CD14-positive monocyte (primary cell): ENCODE measurements at regions not wholly inside any gene's neighbourhood (a gene's known extent, or its start where the extent isn't known, plus 50 kb on each side); places are given as distances from the start of the nearest gene placed in this dataset.

Experiments
- DNase-seq, 3 donors: peaks; one replicate each; pipeline ENCODE4 v3.0.0-alpha.2; 2011 to 2022
- H2AFZ ChIP-seq: 2 replicates; pipeline ENCODE4 v1.6.0; 2012; ENCODE audit warnings: mild to moderate bottlenecking, low read depth, low read length, inconsistent platforms; ENCODE audit not compliant: insufficient read depth, poor library complexity, severe bottlenecking
- H3K27ac ChIP-seq, 2 donors: 1 replicate in 1 of 2; 2 replicates in 1 of 2; pipeline ENCODE4 v1.5.1; 2012 to 2013; ENCODE audit warnings: low read length in 2 of 2, control low read depth in 1 of 2, inconsistent platforms in 1 of 2, low read depth in 1 of 2, mild to moderate bottlenecking in 1 of 2
- H3K27me3 ChIP-seq, 2 donors: one replicate each; pipeline versions ENCODE4 v1.6.0 to v1.6.1; 2011 to 2013; ENCODE audit warnings: low read length in 2 of 2; ENCODE audit not compliant: control insufficient read depth in 2 of 2, insufficient read depth in 2 of 2
- H3K36me3 ChIP-seq, 2 donors: replicated peaks in 1 of 2; 1 replicate in 1 of 2; 2 replicates in 1 of 2; pipeline versions ENCODE4 v1.5.1 to v1.6.1; 2012 to 2013; ENCODE audit warnings: low read length in 2 of 2, control low read depth in 1 of 2, inconsistent platforms in 1 of 2, mild to moderate bottlenecking in 1 of 2; ENCODE audit not compliant: insufficient read depth in 2 of 2, control insufficient read depth in 1 of 2
- H3K4me1 ChIP-seq, 2 donors: 1 replicate in 1 of 2; 2 replicates in 1 of 2; pipeline versions ENCODE4 v1.5.1 to v1.6.1; 2012 to 2013; ENCODE audit warnings: low read length in 2 of 2, control low read depth in 1 of 2, inconsistent platforms in 1 of 2, mild to moderate bottlenecking in 1 of 2, moderate library complexity in 1 of 2; ENCODE audit not compliant: insufficient read depth in 2 of 2, control insufficient read depth in 1 of 2
- H3K4me2 ChIP-seq: replicated peaks from 2 replicates; pipeline ENCODE3; 2012; ENCODE audit warnings: low read length, moderate library complexity, mild to moderate bottlenecking; ENCODE audit not compliant: poor library complexity, severe bottlenecking; ENCODE audit errors: extremely low read depth
- H3K4me3 ChIP-seq, 3 experiments: fragments of 200-600 bp in 1 of 3; sonication (generic) in 1 of 3; replicated peaks in 1 of 3; 1 replicate in 2 of 3; 2 replicates in 1 of 3; pipeline ENCODE4 v1.5.1; 2011 to 2013; ENCODE audit warnings: low read length in 3 of 3, mild to moderate bottlenecking in 3 of 3, control low read depth in 2 of 3, low read depth in 2 of 3, inconsistent platforms in 1 of 3, moderate library complexity in 1 of 3
- H3K79me2 ChIP-seq: 2 replicates; pipeline ENCODE4 v1.6.0; 2012; ENCODE audit warnings: mild to moderate bottlenecking, control low read depth, inconsistent platforms, low read length, moderate library complexity; ENCODE audit not compliant: insufficient read depth
- H3K9ac ChIP-seq: 2 replicates; pipeline ENCODE4 v1.6.0; 2017; ENCODE audit warnings: low read length, mild to moderate bottlenecking; ENCODE audit not compliant: insufficient read depth, poor library complexity, severe bottlenecking
- H3K9me3 ChIP-seq, 2 donors: replicated peaks in 1 of 2; 1 replicate in 1 of 2; 2 replicates in 1 of 2; pipeline versions ENCODE4 v1.5.1 to v1.6.1; 2012 to 2013; ENCODE audit warnings: low read length in 2 of 2, control low read depth in 1 of 2; ENCODE audit not compliant: control insufficient read depth in 1 of 2, insufficient read depth in 1 of 2
- H4K20me1 ChIP-seq: 2 replicates; pipeline ENCODE4 v1.6.0; 2012; ENCODE audit warnings: mild to moderate bottlenecking, low read length, control low read depth, moderate library complexity; ENCODE audit not compliant: insufficient read depth
- H3K27ac Mint-ChIP-seq, 7 donors: one replicate each; pipeline ENCODE4 v1.8.0; 2020; ENCODE audit warnings: mild to moderate bottlenecking in 7 of 7, mixed read lengths in 7 of 7, moderate library complexity in 6 of 7, inconsistent platforms in 2 of 7
- H3K27me3 Mint-ChIP-seq, 3 donors: one replicate each; pipeline ENCODE4 v1.8.0; 2021 to 2022; ENCODE audit warnings: low read depth in 3 of 3, mild to moderate bottlenecking in 3 of 3, mixed read lengths in 3 of 3, moderate library complexity in 3 of 3, inconsistent platforms in 1 of 3
- H3K36me3 Mint-ChIP-seq, 2 donors: one replicate each; pipeline ENCODE4 v1.8.0; 2020; ENCODE audit warnings: mixed read lengths in 2 of 2, inconsistent platforms in 1 of 2, mild to moderate bottlenecking in 1 of 2
- H3K4me1 Mint-ChIP-seq: one replicate; pipeline ENCODE4 v1.8.0; 2020; ENCODE audit warnings: mild to moderate bottlenecking, mixed read lengths
- H3K4me3 Mint-ChIP-seq, 2 donors: one replicate each; pipeline ENCODE4 v1.8.0; 2020; ENCODE audit warnings: mild to moderate bottlenecking in 2 of 2, mixed read lengths in 2 of 2, moderate library complexity in 1 of 2
- H3K9me3 Mint-ChIP-seq, 7 donors: one replicate each; pipeline ENCODE4 v1.8.0; 2020 to 2022; ENCODE audit warnings: mixed read lengths in 7 of 7, mild to moderate bottlenecking in 6 of 7, moderate library complexity in 6 of 7, inconsistent platforms in 2 of 7
- WGBS: methylation state at CpG from one replicate; pipeline ENCODE4 v1.1.5; 2013; ENCODE audit warnings: missing lambda C conversion rate; ENCODE audit not compliant: insufficient coverage; 5-methylcytosine and 5-hydroxymethylcytosine counted together
- intact Hi-C, 2 donors: fragments of 100-400 bp; cut with micrococcal nuclease; formaldehyde crosslinking; loops; one replicate each; pipeline versions ENCODE4 v1.15.0 to v1.15.1; 2023
- TF ChIP-seq, protein P1 (sequence below): fragments of 200-600 bp; IDR thresholded peaks from one replicate; pipeline ENCODE4 v1.8.0; 2022; ENCODE audit warnings: antibody characterized with exemption, mild to moderate bottlenecking

GRCh38 chr6:134846031-134846430 is 103.9 kb downstream of the ALDH8A1 start:
- Histone ChIP-seq H3K4me3 (no peak overlapping the region), H2AFZ (no peak overlapping the region), H3K27me3 (no peaks in the 10 kb centered on the region), H3K9ac (no peak overlapping the region), H3K4me2 (no peak overlapping the region), H3K9me3 (no peaks in the 10 kb centered on the region), H3K79me2 (no peaks in the 10 kb centered on the region), H3K4me1 (no peaks in the 10 kb centered on the region), H4K20me1 (no peaks in the 10 kb centered on the region), H3K36me3 (no peaks in the 10 kb centered on the region), H3K27ac (no peak overlapping the region)
- no peaks in the 10 kb centered on the region for H3K4me1 Mint-ChIP-seq
- no peak for DNase-seq
- H3K4me3 Mint-ChIP-seq: no peak overlapping the region
- H3K36me3 Mint-ChIP-seq: no peaks in the 10 kb centered on the region
- no peak overlapping the region for H3K27ac Mint-ChIP-seq
- TF ChIP-seq, protein P1, sequence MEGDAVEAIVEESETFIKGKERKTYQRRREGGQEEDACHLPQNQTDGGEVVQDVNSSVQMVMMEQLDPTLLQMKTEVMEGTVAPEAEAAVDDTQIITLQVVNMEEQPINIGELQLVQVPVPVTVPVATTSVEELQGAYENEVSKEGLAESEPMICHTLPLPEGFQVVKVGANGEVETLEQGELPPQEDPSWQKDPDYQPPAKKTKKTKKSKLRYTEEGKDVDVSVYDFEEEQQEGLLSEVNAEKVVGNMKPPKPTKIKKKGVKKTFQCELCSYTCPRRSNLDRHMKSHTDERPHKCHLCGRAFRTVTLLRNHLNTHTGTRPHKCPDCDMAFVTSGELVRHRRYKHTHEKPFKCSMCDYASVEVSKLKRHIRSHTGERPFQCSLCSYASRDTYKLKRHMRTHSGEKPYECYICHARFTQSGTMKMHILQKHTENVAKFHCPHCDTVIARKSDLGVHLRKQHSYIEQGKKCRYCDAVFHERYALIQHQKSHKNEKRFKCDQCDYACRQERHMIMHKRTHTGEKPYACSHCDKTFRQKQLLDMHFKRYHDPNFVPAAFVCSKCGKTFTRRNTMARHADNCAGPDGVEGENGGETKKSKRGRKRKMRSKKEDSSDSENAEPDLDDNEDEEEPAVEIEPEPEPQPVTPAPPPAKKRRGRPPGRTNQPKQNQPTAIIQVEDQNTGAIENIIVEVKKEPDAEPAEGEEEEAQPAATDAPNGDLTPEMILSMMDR: no peak
- H3K27me3 Mint-ChIP-seq: peaks cover 2 to 6% (median 3%) of the 10 kb centered on the region in 3 donors
- 93% methylated on average over 3 of the region's 7 CpGs for WGBS
- intact Hi-C loops: no loop called here
- peaks cover 0 to 3% (median 0%) of the 10 kb centered on the region in 7 donors for H3K9me3 Mint-ChIP-seq

DNA sequence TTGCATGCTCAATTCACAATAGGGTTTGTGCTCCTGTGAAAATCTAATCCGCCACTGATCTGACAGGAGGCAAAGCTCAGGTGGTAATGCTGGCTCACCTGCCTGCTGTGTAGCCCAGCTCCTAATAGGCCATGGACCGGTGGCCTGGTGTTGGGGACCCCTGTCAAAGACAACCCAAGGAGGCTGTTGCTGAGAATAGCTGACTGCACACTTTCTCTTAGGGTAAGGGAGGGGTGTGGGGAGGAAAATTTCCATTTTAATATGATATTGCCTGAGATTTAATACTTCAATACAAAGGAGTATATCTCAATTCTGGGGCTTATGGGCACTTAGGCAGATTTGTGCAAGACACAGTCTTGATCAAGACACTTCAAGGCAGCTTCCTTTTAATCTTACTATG is 105.8 kb downstream of the ALDH8A1 start:
- no peak for DNase-seq
- no peak overlapping the region for H3K27ac Mint-ChIP-seq
- Histone ChIP-seq H3K9me3 (no peaks in the 10 kb centered on the region), H4K20me1 (no peaks in the 10 kb centered on the region), H3K4me1 (no peaks in the 10 kb centered on the region), H3K79me2 (no peaks in the 10 kb centered on the region), H3K9ac (no peak overlapping the region), H3K27me3 (no peaks in the 10 kb centered on the region), H2AFZ (no peak overlapping the region), H3K36me3 (no peaks in the 10 kb centered on the region), H3K4me2 (no peak overlapping the region), H3K4me3 (no peak overlapping the region), H3K27ac (no peak overlapping the region)
- no peaks in the 10 kb centered on the region for H3K4me1 Mint-ChIP-seq
- intact Hi-C loops: no loop called here
- H3K36me3 Mint-ChIP-seq: no peaks in the 10 kb centered on the region
- TF ChIP-seq, protein P1: no peak
- no peak overlapping the region for H3K4me3 Mint-ChIP-seq
- peaks cover 0 to 2% (median 0%) of the 10 kb centered on the region in 7 donors for H3K9me3 Mint-ChIP-seq
- peaks cover 0 to 4% (median 3%) of the 10 kb centered on the region in 3 donors for H3K27me3 Mint-ChIP-seq
- 100% methylated on average over 1 of the region's 2 CpGs for WGBS
